Stimulated activated CD4-positive, alpha-beta T cell treated with anti-CD3 and anti-CD28 coated beads, Interleukin-2, amount 100 ng/mL, for 48 hours (primary cell): ENCODE measurements at regions not wholly inside any gene's neighbourhood (a gene's known extent, or its start where the extent isn't known, plus 50 kb on each side); places are given as distances from the start of the nearest gene placed in this dataset.

Experiments
- DNase-seq, 2 donors: peaks; one replicate each; pipeline ENCODE4 v3.0.0-alpha.2; 2020

DNA sequence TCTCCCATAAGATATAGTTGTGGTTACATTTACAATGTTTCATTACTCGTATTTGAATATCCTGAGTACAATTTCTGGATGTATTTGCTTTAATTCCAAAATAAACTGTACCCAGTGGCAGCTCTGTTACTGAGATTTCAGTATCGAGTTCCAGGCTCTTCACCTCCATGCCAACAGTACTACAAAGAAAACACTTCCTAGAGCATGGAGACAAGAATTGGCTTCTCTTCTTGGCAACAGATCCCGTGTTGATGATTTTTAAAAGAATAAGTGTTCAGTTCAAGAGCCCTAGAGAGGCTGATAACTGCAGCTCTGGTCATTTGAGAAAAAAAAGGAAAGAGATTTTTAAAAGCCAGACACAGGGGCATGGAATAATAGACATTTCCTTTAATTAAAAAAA lies 302.8 kb downstream of the EFNB2 start:
- no peak for DNase-seq

DNA sequence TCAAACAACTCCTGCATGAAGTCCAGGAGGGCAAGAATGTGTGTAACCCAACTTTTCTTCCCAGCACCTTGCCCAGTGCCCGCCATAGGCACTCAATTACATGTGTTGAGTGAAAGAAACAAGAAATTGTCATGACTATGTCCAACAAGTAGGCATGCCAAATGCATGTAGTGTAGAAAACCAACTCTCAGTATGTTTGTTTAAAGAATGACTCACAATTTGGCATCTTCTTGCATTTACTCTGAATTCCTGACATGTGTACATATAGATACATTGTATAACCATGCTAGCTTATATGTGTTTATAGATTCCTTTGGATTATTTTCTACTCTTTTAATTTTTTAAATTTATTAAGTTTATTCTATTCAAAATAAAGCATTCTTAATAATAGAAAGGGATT lies 305.0 kb downstream of the EFNB2 start:
- DNase-seq = no peak

DNA sequence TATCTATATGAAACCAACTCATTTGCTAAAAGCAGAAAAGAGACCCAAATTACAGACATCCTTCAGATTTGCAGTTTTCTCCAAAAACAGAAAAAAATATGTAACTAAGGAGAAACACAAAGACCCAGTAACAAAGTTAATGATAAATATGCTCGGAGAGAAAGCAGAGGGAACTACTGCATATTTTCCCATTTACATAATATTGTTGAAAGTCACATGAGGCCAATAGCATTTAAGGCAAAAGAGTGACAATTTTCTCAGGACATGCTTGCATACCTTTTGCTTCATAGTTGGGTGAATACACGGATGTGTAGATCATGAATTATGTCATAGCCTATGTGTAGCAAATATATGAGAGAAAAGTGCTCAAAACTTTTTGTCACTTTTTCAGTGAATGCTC lies 310.3 kb downstream of the EFNB2 start:
- no peak for DNase-seq

DNA sequence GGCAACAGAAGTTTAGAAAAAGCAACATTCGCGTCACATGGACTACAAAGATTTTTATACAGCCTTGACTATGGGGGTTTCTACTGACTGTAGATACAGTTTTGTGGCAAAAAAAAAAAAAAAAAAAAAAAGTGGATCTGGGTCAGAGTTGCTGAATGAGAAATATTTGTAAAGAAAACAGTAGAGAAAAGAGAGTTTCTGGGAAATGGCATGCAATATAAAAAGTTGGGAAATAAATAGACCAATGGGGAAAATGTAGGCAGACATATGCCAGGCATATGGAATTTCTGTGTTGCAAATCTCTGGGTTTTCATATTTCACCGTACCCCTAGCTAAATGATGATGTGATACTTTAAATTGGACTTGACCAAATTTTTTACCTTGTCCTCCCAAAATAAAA lies 315.3 kb downstream of the EFNB2 start:
- no peak for DNase-seq

DNA sequence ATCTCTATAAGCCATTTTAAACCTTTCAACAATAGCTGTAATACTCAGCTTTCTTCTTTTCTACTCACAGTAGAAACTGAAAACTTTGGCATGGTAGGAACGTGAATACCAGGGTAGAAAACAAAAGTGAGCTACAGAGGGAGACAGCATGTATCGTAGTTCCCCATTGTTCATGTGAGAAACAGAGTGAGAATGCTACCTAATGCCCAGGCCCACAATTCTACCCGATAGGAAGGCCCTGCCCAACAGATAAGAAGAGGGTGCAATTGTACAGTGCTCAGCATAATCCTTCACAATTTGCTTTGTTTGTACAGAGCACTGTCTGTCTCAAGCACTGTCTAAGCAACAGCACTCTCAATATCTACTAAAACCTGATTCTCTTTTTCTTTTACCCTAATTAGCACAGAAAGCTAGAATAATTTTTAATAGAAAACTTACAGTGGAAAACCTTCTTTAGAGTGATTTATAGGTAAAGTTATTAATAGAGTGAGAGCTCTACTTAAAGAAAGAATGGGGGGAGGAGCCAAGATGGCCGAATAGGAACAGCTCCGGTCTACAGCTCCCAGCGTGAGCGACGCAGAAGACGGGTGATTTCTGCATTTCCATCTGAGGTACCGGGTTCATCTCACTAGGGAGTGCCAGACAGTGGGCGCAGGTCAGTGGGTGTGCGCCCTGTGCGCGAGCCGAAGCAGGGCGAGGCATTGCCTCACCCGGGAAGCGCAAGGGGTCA lies 322.3 kb downstream of the EFNB2 start:
- no peak for DNase-seq

DNA sequence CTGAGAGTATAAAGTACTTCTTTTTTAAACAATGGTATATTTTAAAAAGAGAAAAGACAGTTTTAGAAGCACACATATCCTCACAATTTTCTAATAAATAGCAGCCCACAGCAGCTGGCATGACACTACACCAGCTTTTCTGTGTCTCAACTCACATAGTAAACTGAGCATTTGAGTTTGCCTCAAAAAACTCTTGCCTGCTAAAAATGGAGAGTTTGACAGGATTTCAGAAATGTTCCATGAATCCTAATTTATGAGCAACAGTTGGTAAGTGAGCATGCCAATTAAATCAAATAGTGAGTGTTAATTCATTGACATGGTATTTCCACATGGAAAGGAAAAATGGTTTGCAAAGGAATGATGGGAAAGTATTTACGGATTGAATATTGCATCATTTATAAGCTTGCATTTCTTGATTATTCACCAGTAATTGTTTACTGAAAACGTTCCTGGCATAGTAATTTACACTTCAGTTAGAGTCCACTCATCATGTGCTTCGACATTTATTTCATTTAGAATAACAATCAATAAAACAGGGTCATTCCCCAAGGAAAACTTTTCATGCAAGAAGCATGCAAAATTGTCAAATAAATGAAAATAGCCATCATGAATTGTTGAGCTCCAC lies 323.0 kb downstream of the EFNB2 start:
- DNase-seq = no peak

DNA sequence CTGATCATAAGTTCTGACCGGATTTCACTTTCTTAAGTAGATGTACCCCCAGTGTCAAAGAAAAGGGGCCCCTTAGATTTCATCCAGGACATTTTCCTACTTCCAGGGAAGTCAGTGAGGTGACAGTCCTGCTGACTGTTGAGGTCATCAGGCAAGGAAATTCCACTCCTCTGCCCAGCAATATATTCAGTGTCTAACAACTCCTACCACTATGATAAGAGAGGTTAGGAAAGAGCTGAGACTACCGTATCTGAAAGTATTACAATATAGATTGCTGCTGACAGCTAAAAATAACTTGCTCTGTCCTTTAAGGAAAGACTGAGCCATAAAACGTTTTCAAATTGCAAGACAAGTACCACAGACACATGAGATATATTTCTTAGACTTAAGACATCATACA lies 325.1 kb downstream of the EFNB2 start:
- DNase-seq = no peak

DNA sequence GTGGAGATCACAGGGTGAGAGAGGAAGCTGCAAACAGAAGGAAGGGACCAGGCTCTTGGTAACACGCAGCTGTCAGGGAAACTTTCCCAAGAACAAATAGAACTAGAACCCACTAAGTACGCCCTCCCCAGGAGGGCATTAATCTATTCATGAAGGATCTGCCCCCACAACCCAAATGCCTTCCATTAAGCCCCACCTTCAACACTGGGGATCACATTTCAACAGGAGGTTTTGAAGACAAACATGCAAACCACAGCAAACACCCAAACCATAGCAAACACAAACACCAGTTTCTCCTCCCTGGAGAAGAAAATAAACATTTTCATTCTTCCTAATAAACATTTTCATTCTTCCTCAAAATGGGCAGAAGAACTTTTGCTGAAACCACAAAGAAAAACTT lies 329.6 kb downstream of the EFNB2 start:
- no peak for DNase-seq

DNA sequence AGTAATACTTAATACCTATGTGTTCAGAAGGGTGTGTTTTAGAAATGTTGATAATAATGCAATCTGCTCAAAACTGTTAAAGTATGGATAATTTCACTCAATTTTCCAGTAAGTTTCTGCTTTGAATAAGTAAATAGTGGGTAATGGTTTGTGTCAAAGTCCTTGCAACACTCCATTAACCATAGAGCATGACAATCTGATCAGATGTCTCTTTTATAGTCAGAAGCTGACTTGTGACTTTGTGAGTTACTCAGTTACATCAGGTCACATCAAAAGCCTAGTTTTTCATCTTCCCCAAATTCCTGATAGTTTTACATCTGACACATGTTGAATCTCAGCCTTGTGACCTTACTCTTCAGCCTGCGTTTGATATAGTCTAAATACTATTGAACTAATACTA lies 338.0 kb downstream of the EFNB2 start:
- no peak for DNase-seq

DNA sequence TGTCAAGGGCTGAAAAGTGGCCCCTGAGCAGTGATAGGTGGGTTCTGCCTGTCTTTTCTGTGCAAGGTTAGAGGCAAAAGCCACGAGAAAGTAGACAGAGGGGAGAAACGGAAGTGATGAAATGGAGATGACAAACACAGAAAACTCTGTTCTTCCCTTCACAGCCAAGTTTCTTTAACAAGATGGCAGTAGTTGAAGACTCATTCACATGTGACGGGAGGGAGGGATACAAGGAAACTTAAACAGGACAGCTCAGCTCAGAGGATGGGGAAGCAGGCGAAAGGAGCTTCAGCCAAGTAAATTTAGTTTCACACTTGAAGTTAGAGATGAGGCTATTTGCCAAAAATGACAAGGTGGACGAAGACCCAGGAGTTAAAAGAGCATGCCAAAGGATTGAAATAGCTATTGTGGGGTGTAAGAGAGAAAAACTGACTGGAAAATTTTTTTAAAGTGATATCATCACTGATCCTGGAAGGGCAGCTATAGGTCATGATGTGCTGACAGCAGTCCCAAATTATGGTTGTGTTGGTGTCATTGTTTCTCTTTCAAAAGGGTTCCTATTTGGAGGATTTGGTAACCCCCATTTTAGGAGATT lies 347.9 kb downstream of the EFNB2 start:
- no peak for DNase-seq

DNA sequence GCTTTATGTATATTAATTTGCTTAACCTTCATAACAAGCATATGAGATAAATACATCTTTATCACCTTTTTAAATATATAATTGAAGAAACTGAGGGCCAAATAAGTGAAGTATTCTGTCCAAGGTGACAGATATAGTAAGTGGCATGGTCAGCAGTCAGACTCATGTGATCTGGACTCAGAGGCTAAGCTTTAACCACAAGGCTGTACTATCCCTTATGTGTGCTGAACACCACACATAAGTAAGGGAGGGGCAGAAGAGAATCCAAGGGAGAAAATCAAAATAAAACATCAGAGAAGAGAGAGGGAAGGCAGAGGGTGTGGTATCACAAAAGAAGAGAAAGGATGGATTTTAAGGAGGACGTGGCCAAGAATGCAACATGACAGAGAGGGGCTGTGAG lies 348.4 kb downstream of the EFNB2 start:
- DNase-seq = no peak

DNA sequence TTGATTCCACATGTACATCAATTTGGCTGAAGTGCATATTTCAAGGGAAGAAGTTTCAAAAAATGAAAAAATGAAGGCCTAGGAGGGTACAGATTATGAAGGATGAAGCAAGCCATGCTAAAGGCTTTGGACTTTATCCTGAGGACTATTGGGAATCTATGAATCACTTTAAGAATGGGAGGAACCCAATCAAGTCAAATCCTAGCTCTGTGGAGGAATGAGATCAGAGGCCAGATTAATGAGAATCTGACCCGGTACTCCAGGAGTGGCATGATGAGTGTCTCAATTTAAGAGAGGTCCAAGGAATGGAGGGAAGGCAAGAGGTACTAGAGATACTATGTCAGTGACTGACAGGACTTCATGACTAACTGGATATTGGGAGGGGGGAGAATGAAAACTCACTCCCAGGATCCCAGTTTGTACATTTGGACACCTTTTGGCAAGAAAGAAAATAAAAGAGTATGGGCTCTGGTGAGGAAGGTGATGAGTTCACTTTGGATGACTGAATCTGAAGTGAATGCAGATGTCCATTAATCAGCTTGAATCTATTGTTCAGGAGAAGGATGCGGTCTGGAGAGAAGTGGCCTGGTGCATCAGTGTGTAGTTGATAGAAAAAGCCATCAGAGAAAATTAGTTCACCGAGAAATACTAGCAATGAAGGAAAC lies 349.0 kb downstream of the EFNB2 start:
- no peak for DNase-seq

DNA sequence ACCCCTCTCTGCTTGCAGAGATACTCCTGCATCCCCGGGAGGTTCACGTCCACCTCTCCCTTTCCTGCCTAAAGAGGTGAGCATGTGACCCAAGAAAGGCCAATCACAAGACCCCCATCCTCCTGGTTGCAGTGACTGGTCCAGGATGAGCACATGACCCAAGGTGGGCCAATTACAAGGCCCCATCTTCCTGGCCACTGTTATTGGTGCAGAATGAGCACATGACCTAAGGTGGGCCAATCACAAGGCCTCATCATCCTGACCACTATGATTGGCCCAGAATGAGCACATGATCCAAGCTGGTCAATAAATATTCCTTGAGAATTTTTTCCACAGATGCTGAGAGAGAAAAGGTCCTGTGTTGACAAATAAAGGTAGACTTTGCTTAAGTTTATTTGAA lies 350.7 kb downstream of the EFNB2 start:
- no peak for DNase-seq

DNA sequence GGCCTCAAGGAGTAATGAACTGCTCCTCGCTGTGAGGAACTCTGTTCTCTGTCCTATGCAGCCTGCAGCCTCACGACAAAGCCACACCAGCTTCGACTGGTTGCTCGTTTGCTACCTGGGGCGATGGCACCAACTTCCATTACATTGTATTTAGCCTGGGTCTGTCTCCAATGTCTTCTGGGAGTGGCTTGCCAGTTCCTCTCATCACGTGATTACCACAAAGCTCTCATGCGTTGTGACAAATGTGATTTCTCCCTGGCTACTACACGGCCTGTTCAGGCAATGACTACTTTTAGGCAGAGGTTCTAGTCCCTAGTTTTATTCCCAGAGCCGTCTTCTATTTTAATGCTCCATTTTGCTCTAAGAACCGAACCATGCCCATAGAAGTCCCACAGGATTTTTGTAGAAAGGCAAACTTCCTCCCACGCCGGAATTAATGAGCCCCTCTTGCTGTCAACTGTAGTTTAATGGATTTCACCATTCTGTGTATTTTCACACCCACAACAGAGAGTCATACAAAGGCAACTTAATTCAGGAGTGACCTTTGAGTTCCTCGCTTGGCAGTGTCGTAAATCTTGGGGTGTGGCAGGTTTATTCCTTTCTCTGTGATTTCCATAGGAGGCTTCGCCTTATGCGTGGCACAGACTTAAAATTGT lies 351.9 kb downstream of the EFNB2 start:
- no peak for DNase-seq

DNA sequence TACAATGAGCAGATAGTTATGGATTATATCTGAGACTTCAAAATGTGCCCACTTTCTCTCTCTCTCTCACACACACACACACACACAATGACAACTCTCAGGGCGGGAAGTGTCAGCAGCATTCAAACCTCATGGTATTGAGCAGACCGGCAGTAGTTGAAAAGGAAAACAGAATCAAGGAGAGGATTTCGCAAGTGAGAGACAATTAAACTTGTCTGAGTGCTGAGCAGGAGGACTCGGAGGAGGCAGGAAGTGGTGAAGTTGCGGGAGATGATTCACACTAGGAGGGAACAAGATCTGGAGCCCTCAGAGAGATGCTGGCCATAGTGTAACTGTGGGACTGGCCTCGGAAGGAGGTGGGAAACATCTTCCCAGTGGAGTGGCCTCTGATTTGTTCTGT lies 353.1 kb downstream of the EFNB2 start:
- DNase-seq = no peak

DNA sequence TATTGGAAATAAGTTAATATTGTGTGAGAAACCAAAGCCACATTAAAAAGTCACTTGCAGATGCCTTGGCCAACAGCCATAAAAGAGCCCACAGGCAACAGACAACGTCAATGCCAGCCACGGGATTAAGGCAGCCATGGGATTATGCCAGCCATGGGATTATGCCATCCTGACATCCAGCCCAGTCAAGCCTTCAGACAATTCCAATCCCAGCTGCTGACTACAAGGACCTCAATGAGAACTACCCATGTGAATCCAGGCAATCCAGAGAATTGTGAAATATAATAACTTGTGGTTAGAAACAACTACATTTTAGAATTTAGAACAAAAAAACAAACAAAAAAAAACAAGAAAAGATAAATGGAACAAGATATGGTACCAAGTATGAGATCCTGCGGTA lies 356.6 kb downstream of the EFNB2 start:
- no peak for DNase-seq

DNA sequence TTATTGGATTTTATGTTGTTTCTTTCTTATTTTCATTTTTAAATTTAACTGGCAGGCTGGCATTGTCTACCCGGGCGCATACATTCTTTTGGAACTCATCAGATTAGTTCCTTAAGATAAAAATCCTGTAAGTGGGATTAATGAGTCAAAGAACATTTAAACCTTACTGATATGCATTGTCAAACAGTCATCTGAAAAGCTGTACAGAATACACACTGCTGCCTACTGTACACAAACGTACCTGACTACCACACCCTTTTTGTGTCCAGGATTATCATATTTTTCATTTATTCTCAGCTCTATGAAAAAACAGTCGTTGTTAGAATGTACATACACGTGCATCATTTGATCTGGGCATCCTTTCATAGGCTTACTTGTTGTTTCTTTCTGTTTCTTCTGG lies 358.3 kb downstream of the EFNB2 start:
- no peak for DNase-seq

DNA sequence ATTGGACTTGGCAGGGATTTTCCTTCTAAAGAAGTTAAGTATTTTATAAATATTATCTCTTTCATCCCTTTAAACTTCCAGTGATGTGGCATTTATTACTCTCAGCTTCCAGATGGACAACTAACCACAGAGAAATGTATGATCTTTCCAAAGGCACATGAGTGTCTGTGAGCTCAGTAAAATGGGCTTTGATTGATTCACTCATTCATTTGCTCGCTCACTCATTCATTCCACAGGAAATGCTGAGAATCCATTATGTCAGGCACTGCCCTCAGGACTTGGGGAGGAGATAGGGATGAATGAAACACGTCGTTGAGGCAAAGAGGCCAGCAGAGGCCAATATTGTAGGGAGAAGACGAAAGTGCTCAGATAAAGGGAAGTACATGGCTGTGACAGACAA lies 359.3 kb downstream of the EFNB2 start:
- DNase-seq = no peak

DNA sequence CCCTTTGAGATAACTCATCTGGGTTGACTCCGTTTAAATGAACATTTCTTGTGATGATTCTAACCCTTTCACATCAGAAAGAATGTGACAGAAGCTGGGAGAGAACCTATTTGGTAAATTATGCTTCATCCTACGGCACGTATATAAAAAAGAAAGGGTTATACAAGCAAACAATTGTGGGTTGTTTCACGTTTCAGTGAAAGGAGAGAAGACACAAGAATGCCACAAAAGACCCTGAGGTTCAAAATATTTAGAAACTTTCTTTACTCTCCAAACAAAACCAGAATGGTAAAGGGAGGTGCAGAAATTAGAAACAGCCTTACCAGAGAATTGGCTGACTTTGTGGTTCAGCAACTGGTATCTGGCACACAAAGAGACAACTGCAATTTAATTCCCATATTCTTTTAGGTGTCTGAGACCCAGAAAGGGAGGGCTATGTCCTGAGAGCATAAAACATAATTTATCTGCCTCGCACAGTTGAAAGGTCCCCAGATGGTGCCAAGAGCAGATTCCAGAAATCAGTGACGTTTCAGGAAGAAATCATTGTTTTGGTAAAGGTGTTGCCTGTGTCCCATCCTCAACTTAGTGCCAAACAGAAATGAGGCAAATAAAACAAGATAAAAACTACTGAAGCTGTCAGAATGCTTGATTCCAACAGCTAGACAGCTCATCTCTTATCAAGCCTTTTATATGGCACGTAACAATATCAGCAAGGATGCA lies 361.4 kb downstream of the EFNB2 start:
- no peak for DNase-seq

DNA sequence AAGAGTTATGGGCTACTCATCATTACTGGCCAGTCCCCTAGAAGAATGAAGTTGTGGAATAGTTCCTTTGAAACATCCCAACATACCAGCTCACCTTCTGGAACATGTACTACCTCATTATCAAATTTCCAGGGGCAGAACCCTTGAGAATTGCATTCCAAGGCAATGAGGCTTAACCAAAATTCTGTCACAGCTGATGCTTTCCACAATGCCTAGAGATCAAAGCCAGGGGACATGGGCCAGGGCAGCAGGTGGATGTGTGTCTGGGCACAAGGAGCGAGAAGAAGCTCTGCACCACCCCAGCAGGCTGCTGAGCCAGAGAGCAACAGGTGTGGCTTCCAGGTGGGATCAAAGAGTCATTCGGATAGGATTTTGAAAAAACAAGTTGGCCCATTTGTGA lies 362.1 kb downstream of the EFNB2 start:
- no peak for DNase-seq

DNA sequence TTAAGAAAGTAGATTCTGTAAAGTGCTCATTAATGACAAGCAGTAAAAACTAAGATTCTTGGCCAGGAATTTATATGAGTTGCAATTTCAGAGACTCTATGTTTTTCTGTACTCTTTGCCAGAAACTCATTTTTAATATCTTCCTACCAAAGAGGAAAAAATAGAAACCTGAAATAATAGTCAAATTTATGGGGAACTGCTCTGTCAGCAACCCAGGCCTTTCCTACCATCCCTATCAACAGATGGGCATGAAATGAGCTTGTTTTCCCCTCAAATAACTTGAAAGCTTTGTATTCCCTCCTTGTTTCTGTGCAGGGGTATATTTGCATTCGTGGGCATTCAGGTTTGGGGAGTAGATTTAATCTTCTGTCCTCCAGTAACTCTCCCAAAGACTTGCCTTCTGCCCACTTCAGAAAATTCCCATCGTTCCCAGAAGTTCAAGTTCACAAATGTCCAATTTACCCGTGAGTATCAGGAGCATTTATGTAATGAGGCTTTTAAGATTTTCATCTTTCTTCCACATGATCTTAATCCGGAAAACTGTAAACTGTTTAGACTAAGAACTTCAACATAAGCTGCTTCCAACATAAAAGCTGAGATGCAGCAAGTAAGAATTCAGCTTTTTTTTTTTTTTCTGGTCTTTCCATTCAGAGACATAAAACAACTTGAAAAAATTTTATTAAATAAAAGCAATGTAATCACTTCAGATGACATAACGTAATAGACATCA lies 363.1 kb downstream of the EFNB2 start:
- DNase-seq = no peak

DNA sequence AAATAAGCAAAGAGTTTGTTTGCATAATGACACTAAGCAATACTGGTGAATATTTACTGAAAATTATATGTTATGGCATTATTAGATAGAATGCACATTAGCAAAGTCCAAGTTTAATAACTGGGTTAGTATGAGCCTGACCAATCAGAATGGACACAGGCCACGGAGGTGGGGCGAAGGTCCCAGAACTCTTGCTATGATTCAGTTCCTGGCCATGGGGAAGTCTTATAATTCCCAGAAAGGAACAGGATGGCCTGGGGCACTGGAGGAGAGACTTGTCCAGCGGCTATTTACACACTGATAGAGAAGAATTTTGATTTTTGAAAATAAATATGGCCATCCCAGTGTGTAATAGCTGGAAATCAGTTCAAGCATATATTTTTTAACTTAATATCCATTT lies 372.0 kb downstream of the EFNB2 start:
- DNase-seq = no peak
